H1 (cell line): ENCODE measurements at regions not wholly inside any gene's neighbourhood (a gene's known extent, or its start where the extent isn't known, plus 50 kb on each side); places are given as distances from the start of the nearest gene placed in this dataset.

Experiments used
- CBX8 ChIP-seq: fragments of 300-800, 300-1000 bp; sonication (generic); IDR thresholded peaks from 2 replicates; pipeline ENCODE4 v1.7.1; 2016; ENCODE audit warnings: low read depth, low read length, borderline replicate concordance
- CREB1 ChIP-seq: IDR thresholded peaks from 2 replicates; pipeline ENCODE4 v1.6.1; 2012; ENCODE audit warnings: inconsistent platforms
- CTCF ChIP-seq, 3 experiments: IDR thresholded peaks; 1 replicate in 2 of 3; 2 replicates in 1 of 3; pipeline versions ENCODE4 v1.5.1 to v1.6.1; 2011; ENCODE audit warnings: low read length in 3 of 3, mild to moderate bottlenecking in 3 of 3, inconsistent platforms in 2 of 3, low read depth in 1 of 3, moderate library complexity in 1 of 3; ENCODE audit not compliant: insufficient read depth in 1 of 3; ENCODE audit errors: control extremely low read depth in 1 of 3
- JUND ChIP-seq: IDR thresholded peaks from 2 replicates; pipeline ENCODE4 v1.6.1; 2011; ENCODE audit warnings: mild to moderate bottlenecking, improper control_type of control experiment, low read length
- KDM5A ChIP-seq: fragments of 200-600 bp; IDR thresholded peaks from 2 replicates; pipeline ENCODE4 v1.7.1; 2012; ENCODE audit warnings: mild to moderate bottlenecking, low read length, inconsistent platforms, mixed read lengths
- SP1 ChIP-seq: IDR thresholded peaks from 2 replicates; pipeline ENCODE4 v1.6.1; 2011; ENCODE audit warnings: low read depth, low read length
- TAF1 ChIP-seq: IDR thresholded peaks from 2 replicates; pipeline ENCODE4 v1.6.1; 2011; ENCODE audit warnings: mild to moderate bottlenecking, low read depth, low read length
- ZNF274 ChIP-seq: IDR thresholded peaks from 2 replicates; pipeline ENCODE4 v1.7.0; 2012; ENCODE audit warnings: low read length, borderline replicate concordance; ENCODE audit errors: extremely low read depth
- TF ChIP-seq, protein P1 (sequence below): IDR thresholded peaks from 2 replicates; pipeline ENCODE4 v1.6.1; 2012; ENCODE audit warnings: low read length, inconsistent platforms
- TF ChIP-seq, protein P2 (sequence below): IDR thresholded peaks from 2 replicates; pipeline ENCODE4 v1.6.1; 2012; ENCODE audit warnings: inconsistent platforms

DNA sequence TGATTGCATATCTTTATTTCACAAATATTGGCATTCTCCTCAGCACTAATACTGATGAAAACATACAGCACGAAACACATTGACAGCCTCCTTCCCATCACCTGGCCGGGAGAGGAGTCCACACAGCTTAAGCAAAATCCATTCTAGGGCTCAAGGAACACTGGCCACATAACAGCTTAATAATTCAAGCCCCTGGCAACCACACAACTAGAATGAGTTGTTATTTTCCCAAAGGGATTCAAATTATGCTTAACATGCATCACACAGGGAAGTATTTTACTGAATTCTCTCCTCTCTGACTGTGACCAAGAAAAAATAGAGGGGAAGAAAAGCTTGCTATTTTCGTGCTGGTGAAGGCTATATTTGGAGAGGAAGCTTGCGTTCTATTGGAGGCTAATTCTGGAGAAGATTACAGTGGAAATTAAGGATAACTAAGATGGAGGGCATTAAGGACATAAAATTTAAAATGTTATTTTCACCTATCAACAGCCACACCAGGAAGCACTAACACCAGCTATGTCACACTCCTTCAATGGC, 198.5 kb downstream of the ADGRG6 start (continued):
- TF ChIP-seq CTCF (IDR thresholded peaks at IDR 0.05; ENCODE audit: control extremely low read depth in 1 of 3, insufficient read depth in 1 of 3, low read depth in 1 of 3, low read length in 3 of 3) (no peak), KDM5A (no peak), ZNF274 (no peak), TAF1 (no peak), CREB1 (no peak), SP1 (no peak), JUND (no peak), CBX8 (no peak)
- TF ChIP-seq, protein P1, sequence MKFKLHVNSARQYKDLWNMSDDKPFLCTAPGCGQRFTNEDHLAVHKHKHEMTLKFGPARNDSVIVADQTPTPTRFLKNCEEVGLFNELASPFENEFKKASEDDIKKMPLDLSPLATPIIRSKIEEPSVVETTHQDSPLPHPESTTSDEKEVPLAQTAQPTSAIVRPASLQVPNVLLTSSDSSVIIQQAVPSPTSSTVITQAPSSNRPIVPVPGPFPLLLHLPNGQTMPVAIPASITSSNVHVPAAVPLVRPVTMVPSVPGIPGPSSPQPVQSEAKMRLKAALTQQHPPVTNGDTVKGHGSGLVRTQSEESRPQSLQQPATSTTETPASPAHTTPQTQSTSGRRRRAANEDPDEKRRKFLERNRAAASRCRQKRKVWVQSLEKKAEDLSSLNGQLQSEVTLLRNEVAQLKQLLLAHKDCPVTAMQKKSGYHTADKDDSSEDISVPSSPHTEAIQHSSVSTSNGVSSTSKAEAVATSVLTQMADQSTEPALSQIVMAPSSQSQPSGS: no peak
- TF ChIP-seq, protein P2, sequence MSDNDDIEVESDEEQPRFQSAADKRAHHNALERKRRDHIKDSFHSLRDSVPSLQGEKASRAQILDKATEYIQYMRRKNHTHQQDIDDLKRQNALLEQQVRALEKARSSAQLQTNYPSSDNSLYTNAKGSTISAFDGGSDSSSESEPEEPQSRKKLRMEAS: no peak
